Psoas muscle (tissue), 7 donors: ENCODE measurements at regions not wholly inside any gene's neighbourhood (a gene's known extent, or its start where the extent isn't known, plus 50 kb on each side); places are given as distances from the start of the nearest gene placed in this dataset.

ENCODE experiments used
- ATAC-seq, 4 donors: fragments of 200-7000 bp; cut with Tn5 transposase; one replicate each; pipeline ENCODE4 v1.9.1; 2020; ENCODE audit warnings: moderate library complexity in 3 of 4, mild to moderate bottlenecking in 2 of 4
- DNase-seq, 2 donors: peaks; one replicate each; pipeline ENCODE4 v3.0.0-alpha.2; 2020
- H3K27ac ChIP-seq: fragments of 200-600 bp; one replicate; pipeline ENCODE4 v1.8.0; 2022
- H3K27me3 ChIP-seq, 3 donors: fragments of 200-600 bp in 1 of 3; one replicate each; pipeline versions ENCODE4 v1.6.1 to v1.8.0; 2013 to 2022; ENCODE audit warnings: low read length in 2 of 3, mild to moderate bottlenecking in 2 of 3, moderate library complexity in 1 of 3; ENCODE audit not compliant: insufficient read depth in 3 of 3
- H3K36me3 ChIP-seq, 2 donors: fragments of 200-600 bp in 1 of 2; one replicate each; pipeline versions ENCODE4 v1.6.1 to v1.8.0; 2013 to 2022; ENCODE audit warnings: low read depth in 1 of 2, mild to moderate bottlenecking in 1 of 2, moderate library complexity in 1 of 2; ENCODE audit not compliant: insufficient read depth in 1 of 2
- H3K4me1 ChIP-seq: fragments of 200-600 bp; one replicate; pipeline ENCODE4 v1.8.0; 2022
- H3K4me3 ChIP-seq: fragments of 200-600 bp; one replicate; pipeline ENCODE4 v1.8.0; 2022; ENCODE audit warnings: mild to moderate bottlenecking
- H3K9me3 ChIP-seq: fragments of 200-600 bp; one replicate; pipeline ENCODE4 v1.8.0; 2022
- WGBS, 3 donors: extraction: QIAGEN DNeasy Blood & Tissue Kit; methylation state at CpG; one replicate each; pipeline versions ENCODE4 v1.1.6 to v1.1.7; 2013; 5-methylcytosine and 5-hydroxymethylcytosine counted together
- intact Hi-C, 2 donors: fragments of 100-400 bp; cut with DNase I; formaldehyde crosslinking; loops; one replicate each; pipeline versions ENCODE4 v1.11.0 to v1.14.2; 2022
- TF ChIP-seq, protein P1 (sequence below): fragments of 200-600 bp; IDR thresholded peaks from one replicate; pipeline ENCODE4 v1.8.0; 2022; ENCODE audit warnings: antibody characterized with exemption
- donor health status: healthy with polysubstance abuse.
- donor health status: DM: no; HTN: no; CAD: no; lungs with moderate emphysema.
- donor health status: Bipolar disorder and iron deficiency.
- donor health status: healthy.
- donor health status: DM: yes; HTN: yes; CAD: no.
- donor health status: DM: no; HTN: no; CAD: no.
- donor health status: DM: yes; HTN: yes; CAD: no.

DNA sequence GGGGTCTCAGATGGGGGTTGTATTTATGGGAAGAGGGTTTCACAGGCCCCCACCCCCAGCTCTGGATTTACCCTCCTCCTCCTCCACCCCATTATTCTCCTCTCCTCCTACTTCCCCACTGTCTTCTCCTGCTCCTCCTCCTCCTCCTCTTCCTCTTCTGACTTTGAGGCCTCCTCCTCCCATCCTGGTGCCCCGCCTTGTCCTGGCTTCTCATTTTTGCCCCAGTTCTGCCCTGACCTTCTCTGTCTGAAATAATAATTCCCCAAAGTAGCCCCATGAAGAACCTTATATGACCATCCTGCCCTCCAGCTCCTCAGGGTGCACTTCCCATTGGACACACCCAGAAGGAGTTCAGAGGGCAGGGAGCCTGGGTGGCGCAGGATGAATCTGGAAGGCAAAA lies 351.4 kb upstream of the GATB start:
- Histone ChIP-seq H3K4me3 (no peak overlapping the region), H3K36me3 (no peaks in the 10 kb centered on the region), H3K9me3 (no peaks in the 10 kb centered on the region), H3K27me3 (no peaks in the 10 kb centered on the region), H3K27ac (no peak overlapping the region), H3K4me1 (peaks cover 8% of the 10 kb centered on the region)
- WGBS, 3 donors = 89 to 98% (median 92%) methylated on average over 2 of the region's 2 CpGs
- intact Hi-C loops = loop anchor here in 1 of 2 donors (10.0 kb wide), 1 partner anchor 133 kb away; no protein-coding TSS in a partner anchor
- DNase-seq = no peak
- TF ChIP-seq, protein P1, sequence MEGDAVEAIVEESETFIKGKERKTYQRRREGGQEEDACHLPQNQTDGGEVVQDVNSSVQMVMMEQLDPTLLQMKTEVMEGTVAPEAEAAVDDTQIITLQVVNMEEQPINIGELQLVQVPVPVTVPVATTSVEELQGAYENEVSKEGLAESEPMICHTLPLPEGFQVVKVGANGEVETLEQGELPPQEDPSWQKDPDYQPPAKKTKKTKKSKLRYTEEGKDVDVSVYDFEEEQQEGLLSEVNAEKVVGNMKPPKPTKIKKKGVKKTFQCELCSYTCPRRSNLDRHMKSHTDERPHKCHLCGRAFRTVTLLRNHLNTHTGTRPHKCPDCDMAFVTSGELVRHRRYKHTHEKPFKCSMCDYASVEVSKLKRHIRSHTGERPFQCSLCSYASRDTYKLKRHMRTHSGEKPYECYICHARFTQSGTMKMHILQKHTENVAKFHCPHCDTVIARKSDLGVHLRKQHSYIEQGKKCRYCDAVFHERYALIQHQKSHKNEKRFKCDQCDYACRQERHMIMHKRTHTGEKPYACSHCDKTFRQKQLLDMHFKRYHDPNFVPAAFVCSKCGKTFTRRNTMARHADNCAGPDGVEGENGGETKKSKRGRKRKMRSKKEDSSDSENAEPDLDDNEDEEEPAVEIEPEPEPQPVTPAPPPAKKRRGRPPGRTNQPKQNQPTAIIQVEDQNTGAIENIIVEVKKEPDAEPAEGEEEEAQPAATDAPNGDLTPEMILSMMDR = no peak
- no peak for ATAC-seq

DNA sequence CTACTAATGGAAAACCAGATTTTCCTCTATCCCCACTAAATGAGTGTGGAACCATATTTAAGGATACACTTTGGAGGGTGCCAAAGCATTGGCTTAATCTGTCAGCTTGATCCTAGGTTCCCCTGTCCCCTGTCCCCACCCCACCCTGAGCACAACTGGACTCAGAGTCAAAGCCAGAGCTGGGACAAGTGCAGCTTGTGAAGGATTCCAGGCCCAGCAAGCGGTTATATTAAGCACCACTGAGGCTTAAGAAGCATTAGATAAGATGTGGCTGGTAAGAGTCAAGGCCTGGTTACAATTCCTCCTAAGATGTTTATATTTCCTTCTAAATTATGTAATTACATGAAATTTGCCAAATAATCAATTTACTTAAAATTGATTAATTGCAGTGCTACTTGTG lies 350.0 kb upstream of the GATB start:
- WGBS, 3 donors = 61 to 88% (median 88%) methylated on average over 1 of the region's 1 CpG
- intact Hi-C loops = loop anchor here in 1 of 2 donors (10.0 kb wide), 1 partner anchor 134 kb away; no protein-coding TSS in a partner anchor
- no peak overlapping the region for H3K4me3 ChIP-seq
- no peak for DNase-seq
- ATAC-seq = no peak
- H3K27me3 ChIP-seq = no peaks in the 10 kb centered on the region
- H3K36me3 ChIP-seq = no peaks in the 10 kb centered on the region
- H3K9me3 ChIP-seq = no peaks in the 10 kb centered on the region
- no peaks in the 10 kb centered on the region for H3K4me1 ChIP-seq
- no peak overlapping the region for H3K27ac ChIP-seq
- TF ChIP-seq, protein P1 = no peak

DNA sequence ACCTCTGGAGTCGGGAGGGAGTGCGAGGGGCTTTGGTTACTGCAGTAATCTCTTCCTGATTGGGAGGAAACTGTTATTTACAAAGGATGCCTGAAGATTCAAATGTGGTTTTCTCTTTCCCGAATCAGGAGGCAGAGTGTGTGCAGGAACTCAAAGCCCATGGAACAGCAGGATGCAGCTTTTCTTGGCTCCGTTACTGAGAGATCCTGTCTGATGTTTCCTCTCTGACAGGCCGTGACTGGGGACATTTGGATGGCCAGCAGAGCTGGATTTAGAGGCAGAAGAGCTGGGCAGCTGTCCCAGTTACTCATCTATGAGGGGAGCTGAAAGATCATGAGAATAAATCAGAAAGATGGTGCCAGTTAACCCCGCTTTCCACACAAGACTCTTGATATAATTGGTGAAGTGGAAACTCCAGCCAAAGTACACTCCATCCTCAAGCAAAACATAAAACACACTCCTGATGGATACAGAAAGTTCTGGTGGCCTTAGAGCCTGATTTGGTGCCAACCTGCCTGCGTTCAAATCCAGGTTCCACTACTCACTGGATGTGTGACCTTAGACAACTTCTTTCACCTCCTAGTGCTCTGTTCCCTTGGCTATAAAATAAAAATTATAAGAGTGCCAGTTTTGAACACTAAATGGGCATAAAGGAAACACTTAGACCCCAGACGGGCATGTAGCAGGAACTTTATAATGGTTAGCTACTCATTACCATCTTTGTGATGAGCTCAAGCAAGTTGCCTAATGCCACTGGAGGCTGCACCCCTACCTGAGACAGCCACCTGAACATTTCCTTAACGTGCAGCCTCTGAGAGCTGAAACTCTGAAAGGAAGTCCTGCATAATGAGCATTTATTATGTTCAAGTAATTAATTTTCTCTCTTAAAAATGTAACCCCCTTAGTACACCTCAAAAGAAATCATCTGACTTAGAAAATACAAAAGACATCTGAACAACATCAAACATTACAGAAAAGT lies 349.0 kb upstream of the GATB start:
- WGBS, 3 donors = 20 to 30% (median 25%) methylated on average over 9 of the region's 9 CpGs

DNA sequence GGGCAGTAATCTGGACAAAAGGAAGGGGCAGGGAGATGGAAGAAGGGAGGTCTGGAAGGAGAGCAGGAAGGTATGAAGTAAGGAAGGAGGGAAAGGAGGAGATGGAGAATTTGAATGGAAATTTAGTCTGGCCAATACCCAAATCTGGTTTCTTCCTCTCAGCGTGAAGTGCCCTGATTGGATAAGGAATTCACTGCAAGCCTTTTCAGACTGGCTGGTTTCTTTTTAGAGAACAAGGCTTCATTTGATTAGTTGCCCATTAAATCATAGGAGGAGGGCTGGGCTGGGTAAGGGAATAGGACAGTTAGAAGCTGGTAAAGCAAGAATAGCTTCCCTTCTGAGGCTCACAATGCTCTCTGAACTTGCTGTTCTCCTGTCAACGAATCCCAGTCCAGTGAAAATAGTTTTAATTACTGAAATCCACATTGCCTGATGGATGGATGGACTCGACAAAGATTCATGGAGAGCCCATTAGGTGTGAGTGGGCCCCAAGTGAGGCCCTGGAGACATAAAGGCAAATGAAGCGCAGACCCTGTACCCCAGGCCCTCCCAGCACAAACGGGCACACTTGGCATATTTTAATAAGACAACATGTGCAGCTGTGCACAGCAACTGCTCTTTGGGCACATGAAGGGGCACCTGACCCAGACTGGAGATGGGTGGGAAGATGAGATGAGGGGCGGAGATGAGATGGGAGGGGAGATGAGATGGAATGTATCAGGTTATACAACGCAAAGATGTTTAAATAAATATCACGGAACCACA lies 347.1 kb upstream of the GATB start:
- Histone ChIP-seq H3K4me3 (no peak overlapping the region), H3K36me3 (no peaks in the 10 kb centered on the region), H3K27ac (no peak overlapping the region), H3K27me3 (no peaks in the 10 kb centered on the region), H3K4me1 (no peaks in the 10 kb centered on the region), H3K9me3 (no peaks in the 10 kb centered on the region)
- TF ChIP-seq, protein P1 = no peak
- DNase-seq (no peak), ATAC-seq (no peak)
- intact Hi-C loops = no loop called here
- WGBS, 3 donors = 74 to 83% (median 80%) methylated on average over 8 of the region's 8 CpGs

More for the DNA sequence above, 349.0 kb upstream of the GATB start:
- no peak overlapping the region for H3K27ac ChIP-seq
- no peaks in the 10 kb centered on the region for H3K9me3 ChIP-seq
- ATAC-seq (peak in 2 of 4 donors; percentile 46 to 54), DNase-seq (no peak)
- H3K4me3 ChIP-seq = no peak overlapping the region
- no peaks in the 10 kb centered on the region for H3K4me1 ChIP-seq
- intact Hi-C loops = loop anchor here in 1 of 2 donors (10.0 kb wide), 1 partner anchor 135 kb away; no protein-coding TSS in a partner anchor
- no peaks in the 10 kb centered on the region for H3K27me3 ChIP-seq
- H3K36me3 ChIP-seq = no peaks in the 10 kb centered on the region
- TF ChIP-seq, protein P1 = no peak
